HL-60/S4 treated with retinoic acid at 250 ng/mL for 4 days and 3 days (cell line): ENCODE measurements at regions not wholly inside any gene's neighbourhood (a gene's known extent, or its start where the extent isn't known, plus 50 kb on each side); places are given as distances from the start of the nearest gene placed in this dataset.
"Not testable (repeated sequence)": the region's sequence is repeated elsewhere in the genome, so short reads cannot be mapped to it uniquely, and the experiment has no call there.

Experiments used
- in situ Hi-C: fragments of 300-500 bp; cut with MboI; formaldehyde crosslinking; loops from 2 replicates; pipeline ENCODE4 v1.7.0; 2022; ENCODE audit warnings: low sequenced_read_pairs

DNA sequence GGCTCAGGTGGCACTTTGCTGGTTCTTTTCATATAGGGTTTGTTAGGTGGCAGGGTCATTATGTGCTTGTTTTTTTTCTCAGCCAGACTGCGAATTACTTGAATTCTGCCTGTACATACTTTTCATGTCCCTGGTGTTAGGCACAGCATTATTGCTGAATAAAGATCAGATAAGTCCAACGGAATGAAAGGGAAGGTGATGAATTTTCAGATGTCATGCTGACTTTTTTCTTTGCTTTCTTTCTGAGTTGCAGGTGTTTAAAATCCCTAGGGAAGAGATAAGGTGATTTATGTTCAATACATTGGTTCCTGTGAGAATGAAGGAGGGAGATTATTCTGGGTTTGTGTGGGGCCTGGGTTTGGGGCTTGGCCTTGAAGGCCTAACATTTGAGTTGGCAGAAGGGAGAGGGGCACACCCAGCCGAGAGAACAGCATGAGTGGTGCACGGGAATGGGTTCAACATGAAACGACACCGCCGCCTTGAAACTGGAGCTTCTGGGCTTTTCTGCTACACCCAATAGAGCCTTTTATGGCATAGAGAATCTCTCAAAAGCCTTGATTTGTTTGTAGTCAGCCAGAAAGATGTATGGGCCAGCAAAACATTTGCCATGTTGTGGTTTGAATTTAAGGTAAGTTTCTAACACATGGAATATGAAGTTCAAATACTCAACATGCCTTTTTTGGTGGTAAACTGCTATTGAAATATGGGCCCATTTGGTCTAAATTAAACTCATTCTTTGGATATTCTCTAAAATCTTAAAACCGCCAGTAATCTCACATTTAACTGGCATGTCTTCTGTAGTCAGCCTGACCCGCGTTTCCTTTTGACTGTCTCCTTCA lies 477.0 kb downstream of the PCNX1 start:
- in situ Hi-C loops: no loop called here

GRCh38 chr14:71387753-71388152 lies 480.5 kb downstream of the PCNX1 start:
- in situ Hi-C loops: no loop called here

- in situ Hi-C loops: no loop called here
Observed at GRCh38 chr14:71388336-71388735, 481.1 kb downstream of the PCNX1 start.

DNA sequence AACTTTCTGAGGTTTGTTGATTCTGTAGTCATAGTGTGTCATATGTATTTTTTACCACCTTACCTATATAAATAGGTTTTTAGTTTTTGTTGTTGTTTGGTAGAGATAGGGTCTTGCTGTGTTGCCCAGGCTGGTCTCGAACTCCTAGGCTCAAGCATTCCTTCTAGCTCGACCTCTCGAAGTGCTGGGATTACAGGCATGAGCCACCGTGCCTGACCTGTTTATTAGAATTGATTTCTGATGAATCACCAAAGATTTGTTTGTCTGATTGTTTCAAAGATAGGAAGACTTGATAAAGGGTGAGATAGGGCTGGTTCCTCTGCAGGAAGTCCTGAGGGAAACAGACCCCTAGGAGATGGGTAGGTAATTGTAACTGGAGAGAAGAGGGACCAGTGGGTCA lies 481.6 kb downstream of the PCNX1 start:
- in situ Hi-C loops: no loop called here

DNA sequence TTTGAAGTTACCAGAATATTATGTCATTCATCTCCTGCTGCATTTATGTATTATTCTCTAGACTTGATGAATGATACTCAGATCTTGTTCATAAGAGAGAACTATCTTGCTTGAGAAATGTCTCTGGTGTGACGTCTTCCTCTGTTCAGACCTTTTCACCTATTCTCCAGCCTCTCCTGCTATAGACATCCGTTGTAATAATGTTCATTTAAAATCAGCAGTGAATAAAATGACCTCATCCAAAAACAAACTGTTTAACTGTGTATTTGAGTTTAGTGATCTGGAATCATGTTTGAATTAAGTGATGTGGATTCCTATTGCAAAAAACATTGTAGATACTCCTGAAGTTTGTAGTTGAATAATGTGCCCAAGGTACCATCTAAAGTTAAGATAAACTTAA lies 487.1 kb downstream of the PCNX1 start:
- in situ Hi-C loops: no loop called here

DNA sequence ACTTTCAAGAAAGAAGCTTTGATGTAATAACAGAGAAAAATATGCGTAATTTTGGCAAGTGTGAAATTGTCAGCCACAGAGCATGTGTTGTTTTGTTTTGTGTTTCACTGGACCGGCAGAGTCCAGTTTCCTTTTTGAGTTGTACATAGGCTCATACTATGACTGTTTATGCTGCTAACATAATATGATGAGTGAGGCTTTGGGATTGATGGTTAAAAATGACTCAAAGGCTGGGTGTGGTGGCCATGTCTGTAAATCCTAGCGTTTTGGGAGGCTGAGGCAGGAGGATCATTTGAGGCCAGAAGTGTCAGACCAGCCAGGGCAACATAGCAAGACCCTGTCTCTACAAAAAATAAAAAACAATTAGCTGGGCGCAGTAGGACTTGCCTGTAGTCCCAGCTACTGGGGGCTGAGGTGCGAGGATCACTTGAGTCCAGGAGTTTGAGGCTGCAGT lies 487.9 kb downstream of the PCNX1 start:
- in situ Hi-C loops: no loop called here

GRCh38 chr14:71395636-71396035 lies 488.4 kb downstream of the PCNX1 start:
- in situ Hi-C loops: no loop called here

GRCh38 chr14:71396050-71396677 lies 488.9 kb downstream of the PCNX1 start:
- in situ Hi-C loops: no loop called here

GRCh38 chr14:71397371-71397770 lies 490.1 kb downstream of the PCNX1 start:
- in situ Hi-C loops: no loop called here

- in situ Hi-C loops: no loop called here
Observed at GRCh38 chr14:71398450-71398849, 491.2 kb downstream of the PCNX1 start.

- in situ Hi-C loops: no loop called here
Observed at GRCh38 chr14:71399057-71399487, 491.8 kb downstream of the PCNX1 start.

GRCh38 chr14:71400871-71401321 lies 493.6 kb downstream of the PCNX1 start:
- in situ Hi-C loops: no loop called here

- in situ Hi-C loops: not testable (repeated sequence)
Observed at GRCh38 chr14:71402415-71402814, 495.2 kb downstream of the PCNX1 start.

- in situ Hi-C loops: no loop called here
Observed at GRCh38 chr14:71403656-71404055, 496.4 kb downstream of the PCNX1 start.

DNA sequence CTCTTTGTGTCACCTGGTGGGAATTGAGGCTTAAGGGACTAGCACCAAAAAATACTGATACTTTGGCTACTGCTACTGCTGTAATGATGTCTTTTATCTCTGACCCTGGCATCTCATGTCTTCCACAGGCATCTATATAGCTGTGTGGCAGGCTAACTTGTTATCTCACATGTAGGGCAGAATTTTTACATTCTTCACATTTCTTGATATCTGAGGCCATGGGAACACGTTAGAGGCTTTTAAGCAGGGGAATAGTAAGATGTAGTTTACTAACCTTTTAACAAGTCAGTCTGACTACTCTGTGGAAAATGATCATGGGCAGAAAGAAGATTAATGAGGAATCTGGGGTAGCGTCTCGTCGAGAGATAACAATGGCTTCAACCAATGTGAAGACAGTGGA lies 498.4 kb downstream of the PCNX1 start:
- in situ Hi-C loops: no loop called here

DNA sequence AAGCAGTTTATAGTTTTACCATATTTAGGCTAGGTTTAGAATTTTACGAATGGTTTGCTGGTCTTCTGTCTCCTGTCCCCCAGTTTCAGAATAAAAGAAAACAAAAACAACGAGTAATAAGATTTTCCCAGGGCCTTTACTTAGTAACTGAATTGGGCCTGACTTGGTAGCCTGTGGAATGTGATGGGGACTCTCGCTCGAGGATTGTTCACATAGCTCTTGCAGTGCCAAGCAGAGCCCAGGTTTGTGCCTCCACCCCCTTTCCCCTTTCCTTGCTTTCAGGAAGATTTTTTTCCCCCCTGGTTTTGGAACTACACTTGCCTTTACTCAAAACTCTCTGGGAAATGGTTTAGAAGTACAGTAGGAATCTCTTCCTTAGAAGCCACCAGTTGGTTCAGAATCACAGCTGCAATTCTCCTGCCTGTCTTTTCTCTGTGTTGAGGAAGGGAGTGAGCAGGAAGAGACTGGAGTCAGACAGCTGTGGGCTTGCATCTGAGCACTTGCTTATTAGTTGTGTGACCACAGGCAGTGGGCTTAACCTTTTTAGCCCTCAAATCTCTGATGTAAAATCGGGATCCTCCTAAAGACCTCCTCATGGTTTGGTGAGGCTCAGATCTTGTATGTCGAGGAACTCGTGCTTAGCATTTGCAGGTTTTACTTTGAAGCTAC lies 501.2 kb downstream of the PCNX1 start:
- in situ Hi-C loops: no loop called here

DNA sequence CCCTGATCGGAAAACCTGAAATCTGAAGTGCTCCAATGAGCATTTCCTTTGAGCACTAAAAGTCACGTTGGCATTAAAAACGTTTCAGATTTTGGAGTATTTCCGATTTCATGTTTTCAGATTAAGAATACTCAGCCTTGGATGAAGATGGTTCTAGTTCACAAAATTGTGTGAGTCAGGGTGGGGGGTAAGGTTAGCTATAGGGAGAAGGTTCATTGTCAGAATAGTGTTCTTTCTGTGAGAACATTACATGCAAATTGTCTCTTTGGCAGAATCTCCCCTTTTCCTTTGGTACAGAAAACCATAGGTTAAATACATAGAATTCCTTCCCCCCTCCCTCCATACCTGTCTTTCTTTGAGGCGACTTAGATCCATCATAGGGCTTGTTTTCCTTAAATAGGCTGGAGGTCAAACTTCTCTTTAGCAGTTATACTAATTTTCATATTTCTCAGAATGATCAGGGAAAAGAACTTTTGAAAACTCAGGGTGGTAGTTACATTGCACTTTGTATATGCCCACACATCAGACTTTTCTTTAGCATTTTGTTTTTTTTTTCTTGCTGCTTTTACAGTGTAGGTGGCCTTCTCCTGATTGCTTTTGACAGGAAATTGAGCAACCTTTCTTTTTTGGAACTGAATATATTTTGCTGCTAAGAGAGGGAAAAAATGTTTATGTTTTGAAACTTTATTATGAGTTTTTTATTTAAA lies 503.5 kb downstream of the PCNX1 start:
- in situ Hi-C loops: no loop called here

DNA sequence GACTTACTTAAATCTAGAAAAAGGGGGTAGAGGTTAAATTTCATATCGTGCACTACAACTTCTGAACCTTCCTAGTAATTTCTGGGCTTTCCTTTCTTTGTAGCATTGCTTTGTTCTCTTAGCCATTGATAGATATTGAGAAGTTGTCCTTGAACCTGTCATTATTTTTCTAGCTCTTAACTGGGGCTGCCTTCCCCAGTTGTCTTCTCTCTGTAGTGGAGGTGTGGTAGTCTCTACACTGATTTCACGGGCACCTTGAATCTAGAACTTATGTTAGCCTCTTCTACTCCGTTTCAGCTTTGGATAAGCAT lies 504.0 kb downstream of the PCNX1 start:
- in situ Hi-C loops: no loop called here

DNA sequence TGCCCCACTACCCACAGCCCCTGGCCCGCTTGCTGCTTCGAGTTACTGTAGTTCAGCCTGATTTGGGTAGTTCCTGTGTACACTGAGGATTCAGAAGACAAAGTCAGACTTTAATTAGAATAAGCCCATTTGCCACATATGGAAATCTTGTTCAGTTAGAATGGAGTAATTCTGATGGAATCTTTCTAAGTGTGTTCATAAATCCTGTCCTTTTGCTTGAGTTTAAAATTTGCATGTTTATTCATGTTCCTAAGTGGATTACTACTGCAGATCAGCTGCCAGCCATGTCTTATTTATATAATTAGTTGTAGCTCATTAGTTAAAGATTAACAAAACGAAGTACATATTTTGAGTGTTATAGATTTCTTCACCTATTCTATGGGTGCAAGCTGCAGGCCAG lies 504.5 kb downstream of the PCNX1 start:
- in situ Hi-C loops: no loop called here

GRCh38 chr14:71414631-71415403 lies 507.6 kb downstream of the PCNX1 start:
- in situ Hi-C loops: no loop called here

DNA sequence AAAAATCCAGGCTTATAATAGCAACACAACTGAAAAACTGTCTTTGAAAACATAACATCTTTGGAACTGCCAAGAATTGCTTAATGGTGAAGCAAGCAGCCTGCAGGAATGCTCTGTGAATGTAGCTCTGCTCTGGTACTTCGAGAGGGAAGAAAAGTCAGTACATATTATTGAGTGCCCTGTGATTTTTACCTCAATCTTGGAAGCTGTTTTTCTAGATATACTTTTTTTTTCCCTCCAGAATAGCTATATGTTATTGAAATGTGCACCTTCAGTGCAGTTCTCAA lies 508.1 kb downstream of the PCNX1 start:
- in situ Hi-C loops: no loop called here
